ENCODE measurements at regions not wholly inside any gene's neighbourhood (a gene's known extent, or its start where the extent isn't known, plus 50 kb on each side); places are given as distances from the start of the nearest gene placed in this dataset.

- TF ChIP-seq CTCF (IDR thresholded peaks at IDR 0.05) (no peak), POLR2A (IDR thresholded peaks at IDR 0.05) (no peak)
Observed at GRCh38 chr7:55733241-55734140, 129.1 kb downstream of the SEPTIN14 start.

Data from body of pancreas (tissue), 4 donors.